ENCODE measurements at regions not wholly inside any gene's neighbourhood (a gene's known extent, or its start where the extent isn't known, plus 50 kb on each side); places are given as distances from the start of the nearest gene placed in this dataset.

DNA sequence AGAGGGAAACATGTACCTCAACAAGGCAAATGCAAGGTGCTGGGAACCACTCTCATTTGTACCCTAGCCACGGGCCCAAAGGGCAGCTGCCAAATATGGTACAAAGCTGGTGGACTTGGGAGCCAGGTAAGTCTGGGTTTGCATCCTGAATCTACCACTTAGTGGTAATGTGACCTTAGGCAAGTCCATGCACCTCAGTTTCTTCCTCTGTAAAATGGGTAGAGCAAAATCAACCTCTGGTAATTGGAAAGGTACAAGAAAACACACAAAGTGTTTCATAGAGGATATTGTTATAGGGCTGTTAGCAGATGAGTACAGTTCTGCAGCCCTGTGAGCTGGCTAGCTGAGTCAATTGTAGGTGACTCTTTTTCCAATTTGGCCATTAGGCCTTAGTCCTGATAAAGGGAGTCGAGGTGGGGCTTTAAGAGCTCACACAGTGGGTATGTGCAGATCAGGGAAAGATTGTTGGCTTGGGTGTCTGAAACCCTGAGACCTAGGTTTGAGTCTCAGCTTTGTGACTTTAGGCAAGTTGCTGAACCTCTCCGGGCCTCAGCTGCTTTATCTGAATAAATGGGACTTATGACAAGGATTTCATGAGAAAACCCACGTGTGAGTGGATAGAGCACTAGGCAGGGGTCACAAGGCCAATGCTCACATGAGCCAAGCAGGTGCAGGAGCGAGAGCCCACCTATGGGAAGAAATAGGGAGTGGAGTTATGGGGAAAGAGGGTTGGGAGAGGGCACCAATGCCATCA is 121.3 kb upstream of the GDF10 start:
- DNase-seq (ENCODE audit: low read depth, low spot score), result no peak
- no TSS peak for BruUV-seq (replicated peaks)
- in situ Hi-C loops (cut with HindIII; ENCODE audit: low pct_unique_long_range_greater_than_20kb, low sequenced_read_pairs) (no loop called here), intact Hi-C loops (cut with micrococcal nuclease; ENCODE audit: unreplicated experiment) (no loop called here)
- no peaks in the 10 kb centered on the region; the same call in 1 of the 2 replicates for H3K27me3 ChIP-seq (ENCODE audit: control insufficient read depth, insufficient read depth, low read length)
- ChIA-PET POLR2A (no interaction called here), CTCF (no interaction called here)
- no peak overlapping the region for H3K27ac ChIP-seq (ENCODE audit: low read length)
- ATAC-seq, result no peak
- no peaks in the 10 kb centered on the region for H3K4me1 ChIP-seq (ENCODE audit: control insufficient read depth, insufficient read depth, low read length)
- no peaks in the 10 kb centered on the region for H3K9me3 ChIP-seq (ENCODE audit: control insufficient read depth, insufficient read depth, low read depth, low read length)
- H3K36me3 ChIP-seq (ENCODE audit: control insufficient read depth, insufficient read depth, low read length), result no peaks in the 10 kb centered on the region
- no peak overlapping the region for H3K4me3 ChIP-seq (ENCODE audit: low read depth in 2 of 2, low read length in 2 of 2)
- TF ChIP-seq, protein P1, sequence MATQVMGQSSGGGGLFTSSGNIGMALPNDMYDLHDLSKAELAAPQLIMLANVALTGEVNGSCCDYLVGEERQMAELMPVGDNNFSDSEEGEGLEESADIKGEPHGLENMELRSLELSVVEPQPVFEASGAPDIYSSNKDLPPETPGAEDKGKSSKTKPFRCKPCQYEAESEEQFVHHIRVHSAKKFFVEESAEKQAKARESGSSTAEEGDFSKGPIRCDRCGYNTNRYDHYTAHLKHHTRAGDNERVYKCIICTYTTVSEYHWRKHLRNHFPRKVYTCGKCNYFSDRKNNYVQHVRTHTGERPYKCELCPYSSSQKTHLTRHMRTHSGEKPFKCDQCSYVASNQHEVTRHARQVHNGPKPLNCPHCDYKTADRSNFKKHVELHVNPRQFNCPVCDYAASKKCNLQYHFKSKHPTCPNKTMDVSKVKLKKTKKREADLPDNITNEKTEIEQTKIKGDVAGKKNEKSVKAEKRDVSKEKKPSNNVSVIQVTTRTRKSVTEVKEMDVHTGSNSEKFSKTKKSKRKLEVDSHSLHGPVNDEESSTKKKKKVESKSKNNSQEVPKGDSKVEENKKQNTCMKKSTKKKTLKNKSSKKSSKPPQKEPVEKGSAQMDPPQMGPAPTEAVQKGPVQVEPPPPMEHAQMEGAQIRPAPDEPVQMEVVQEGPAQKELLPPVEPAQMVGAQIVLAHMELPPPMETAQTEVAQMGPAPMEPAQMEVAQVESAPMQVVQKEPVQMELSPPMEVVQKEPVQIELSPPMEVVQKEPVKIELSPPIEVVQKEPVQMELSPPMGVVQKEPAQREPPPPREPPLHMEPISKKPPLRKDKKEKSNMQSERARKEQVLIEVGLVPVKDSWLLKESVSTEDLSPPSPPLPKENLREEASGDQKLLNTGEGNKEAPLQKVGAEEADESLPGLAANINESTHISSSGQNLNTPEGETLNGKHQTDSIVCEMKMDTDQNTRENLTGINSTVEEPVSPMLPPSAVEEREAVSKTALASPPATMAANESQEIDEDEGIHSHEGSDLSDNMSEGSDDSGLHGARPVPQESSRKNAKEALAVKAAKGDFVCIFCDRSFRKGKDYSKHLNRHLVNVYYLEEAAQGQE (IDR thresholded peaks at IDR 0.05; ENCODE audit: insufficient read depth in 1 of 2, low read depth in 2 of 2, low read length in 1 of 2), result no peak
- TF ChIP-seq POLR2AphosphoS5 (IDR thresholded peaks at IDR 0.05; ENCODE audit: low read depth, low read length) (no peak), SIN3A (IDR thresholded peaks at IDR 0.05; ENCODE audit: borderline replicate concordance, insufficient read depth, low read depth, low read length) (no peak), TCF7L2 (IDR thresholded peaks at IDR 0.05; ENCODE audit: low read depth, low read length) (no peak)
- TF ChIP-seq, protein P2, sequence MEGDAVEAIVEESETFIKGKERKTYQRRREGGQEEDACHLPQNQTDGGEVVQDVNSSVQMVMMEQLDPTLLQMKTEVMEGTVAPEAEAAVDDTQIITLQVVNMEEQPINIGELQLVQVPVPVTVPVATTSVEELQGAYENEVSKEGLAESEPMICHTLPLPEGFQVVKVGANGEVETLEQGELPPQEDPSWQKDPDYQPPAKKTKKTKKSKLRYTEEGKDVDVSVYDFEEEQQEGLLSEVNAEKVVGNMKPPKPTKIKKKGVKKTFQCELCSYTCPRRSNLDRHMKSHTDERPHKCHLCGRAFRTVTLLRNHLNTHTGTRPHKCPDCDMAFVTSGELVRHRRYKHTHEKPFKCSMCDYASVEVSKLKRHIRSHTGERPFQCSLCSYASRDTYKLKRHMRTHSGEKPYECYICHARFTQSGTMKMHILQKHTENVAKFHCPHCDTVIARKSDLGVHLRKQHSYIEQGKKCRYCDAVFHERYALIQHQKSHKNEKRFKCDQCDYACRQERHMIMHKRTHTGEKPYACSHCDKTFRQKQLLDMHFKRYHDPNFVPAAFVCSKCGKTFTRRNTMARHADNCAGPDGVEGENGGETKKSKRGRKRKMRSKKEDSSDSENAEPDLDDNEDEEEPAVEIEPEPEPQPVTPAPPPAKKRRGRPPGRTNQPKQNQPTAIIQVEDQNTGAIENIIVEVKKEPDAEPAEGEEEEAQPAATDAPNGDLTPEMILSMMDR (IDR thresholded peaks at IDR 0.05), result no peak

DNA sequence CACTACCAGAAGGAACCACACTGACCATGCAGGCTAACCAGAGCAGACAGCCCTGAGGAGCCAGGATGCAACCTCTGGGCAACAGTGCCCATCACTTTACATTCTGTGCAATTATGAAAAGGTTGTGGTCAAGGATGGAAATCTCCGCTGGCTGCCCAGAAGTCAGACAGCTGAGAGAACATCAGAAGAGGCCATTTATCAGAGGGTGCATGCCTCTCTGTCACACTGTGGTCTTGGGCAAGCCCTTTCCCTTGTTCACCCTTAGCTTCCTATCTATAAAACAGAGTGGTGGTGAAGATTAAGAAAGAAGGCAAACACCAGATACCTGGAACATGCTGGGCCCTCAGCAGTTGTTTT is 120.7 kb upstream of the GDF10 start:
- no peaks in the 10 kb centered on the region for H3K9me3 ChIP-seq (ENCODE audit: control insufficient read depth, insufficient read depth, low read depth, low read length)
- no TSS peak for BruUV-seq (replicated peaks)
- ATAC-seq (peak; percentile 48), DNase-seq (ENCODE audit: low read depth, low spot score) (no peak)
- CTCF ChIA-PET, result no interaction called here
- no peaks in the 10 kb centered on the region for H3K4me1 ChIP-seq (ENCODE audit: control insufficient read depth, insufficient read depth, low read length)
- no peak overlapping the region for H3K4me3 ChIP-seq (ENCODE audit: low read depth in 2 of 2, low read length in 2 of 2)
- in situ Hi-C loops (cut with HindIII; ENCODE audit: low pct_unique_long_range_greater_than_20kb, low sequenced_read_pairs), result no loop called here
- H3K27me3 ChIP-seq (ENCODE audit: control insufficient read depth, insufficient read depth, low read length), result no peaks in the 10 kb centered on the region
- intact Hi-C loops (cut with micrococcal nuclease; ENCODE audit: unreplicated experiment), result no loop called here
- TF ChIP-seq POLR2AphosphoS5 (IDR thresholded peaks at IDR 0.05; ENCODE audit: low read depth, low read length), result no peak
- no peak for TF ChIP-seq TCF7L2 (IDR thresholded peaks at IDR 0.05; ENCODE audit: low read depth, low read length)
- TF ChIP-seq, protein P2 (IDR thresholded peaks at IDR 0.05), result no peak
- H3K27ac ChIP-seq (ENCODE audit: low read length), result no peak overlapping the region
- POLR2A ChIA-PET, result no interaction called here
- no peaks in the 10 kb centered on the region for H3K36me3 ChIP-seq (ENCODE audit: control insufficient read depth, insufficient read depth, low read length)
